Gastroesophageal sphincter (tissue), 3 donors: ENCODE measurements at regions not wholly inside any gene's neighbourhood (a gene's known extent, or its start where the extent isn't known, plus 50 kb on each side); places are given as distances from the start of the nearest gene placed in this dataset.

Experiments used
- EP300 ChIP-seq: sonication (generic); formaldehyde crosslinking; IDR thresholded peaks from one replicate; pipeline ENCODE4 v1.6.1; 2017; ENCODE audit warnings: antibody characterized with exemption, mild to moderate bottlenecking
- POLR2A ChIP-seq, 2 donors: fragments of 450-650 bp; IDR thresholded peaks; one replicate each; pipeline ENCODE4 v1.6.1; 2017; ENCODE audit warnings: antibody characterized with exemption in 2 of 2, mild to moderate bottlenecking in 2 of 2, moderate library complexity in 1 of 2
- POLR2AphosphoS5 ChIP-seq: sonication (generic); formaldehyde crosslinking; IDR thresholded peaks from one replicate; pipeline ENCODE4 v1.6.1; 2017; ENCODE audit warnings: antibody characterized with exemption
- TF ChIP-seq, protein P1 (sequence below), 4 experiments: fragments of 200-600 bp in 2 of 4; fragments of 450-650 bp in 2 of 4; sonication (generic) in 1 of 4; IDR thresholded peaks; one replicate each; pipeline ENCODE4 v1.5.1; 2017 to 2019; ENCODE audit warnings: antibody characterized with exemption in 4 of 4, mild to moderate bottlenecking in 2 of 4, moderate library complexity in 2 of 4

DNA sequence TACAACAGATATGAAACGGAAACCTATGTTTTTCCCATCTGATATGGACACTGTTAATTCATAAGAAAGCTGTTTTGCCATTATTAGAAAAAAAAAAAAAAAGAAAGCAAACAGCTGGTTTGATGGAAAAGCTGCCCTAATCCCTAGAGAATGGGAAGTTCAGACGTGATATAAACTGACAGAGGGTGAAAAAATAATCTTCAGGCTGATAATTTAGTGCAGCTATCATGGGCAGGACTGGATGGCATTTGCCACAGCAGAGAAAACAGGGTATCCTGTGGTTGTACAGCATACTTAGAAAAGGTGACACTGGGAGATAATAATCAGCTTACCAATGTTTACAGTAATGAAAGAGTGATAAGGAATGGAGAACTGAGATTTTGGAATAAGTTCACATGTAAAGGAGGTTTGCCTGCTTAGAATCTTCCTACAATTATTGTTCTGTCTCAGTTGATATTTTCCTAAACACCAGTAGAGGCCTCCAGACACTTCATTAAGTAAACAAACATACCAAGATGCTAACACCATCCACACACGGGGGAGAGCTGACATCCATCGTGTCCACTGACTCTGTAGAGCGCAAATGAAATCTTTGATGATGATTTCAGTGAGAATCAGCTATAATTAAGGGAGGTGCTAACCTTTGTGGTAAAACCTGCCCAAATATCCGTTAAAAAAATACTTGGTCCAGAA, 211.6 kb upstream of the MMADHC start:
- TF ChIP-seq, protein P1, sequence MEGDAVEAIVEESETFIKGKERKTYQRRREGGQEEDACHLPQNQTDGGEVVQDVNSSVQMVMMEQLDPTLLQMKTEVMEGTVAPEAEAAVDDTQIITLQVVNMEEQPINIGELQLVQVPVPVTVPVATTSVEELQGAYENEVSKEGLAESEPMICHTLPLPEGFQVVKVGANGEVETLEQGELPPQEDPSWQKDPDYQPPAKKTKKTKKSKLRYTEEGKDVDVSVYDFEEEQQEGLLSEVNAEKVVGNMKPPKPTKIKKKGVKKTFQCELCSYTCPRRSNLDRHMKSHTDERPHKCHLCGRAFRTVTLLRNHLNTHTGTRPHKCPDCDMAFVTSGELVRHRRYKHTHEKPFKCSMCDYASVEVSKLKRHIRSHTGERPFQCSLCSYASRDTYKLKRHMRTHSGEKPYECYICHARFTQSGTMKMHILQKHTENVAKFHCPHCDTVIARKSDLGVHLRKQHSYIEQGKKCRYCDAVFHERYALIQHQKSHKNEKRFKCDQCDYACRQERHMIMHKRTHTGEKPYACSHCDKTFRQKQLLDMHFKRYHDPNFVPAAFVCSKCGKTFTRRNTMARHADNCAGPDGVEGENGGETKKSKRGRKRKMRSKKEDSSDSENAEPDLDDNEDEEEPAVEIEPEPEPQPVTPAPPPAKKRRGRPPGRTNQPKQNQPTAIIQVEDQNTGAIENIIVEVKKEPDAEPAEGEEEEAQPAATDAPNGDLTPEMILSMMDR (IDR thresholded peaks at IDR 0.05): peak in 2 of 4 experiments; percentile 22 to 38
- TF ChIP-seq POLR2A (IDR thresholded peaks at IDR 0.05): no peak
- no peak for TF ChIP-seq EP300
- no peak for TF ChIP-seq POLR2AphosphoS5
